ENCODE measurements at regions not wholly inside any gene's neighbourhood (a gene's known extent, or its start where the extent isn't known, plus 50 kb on each side); places are given as distances from the start of the nearest gene placed in this dataset.

DNA sequence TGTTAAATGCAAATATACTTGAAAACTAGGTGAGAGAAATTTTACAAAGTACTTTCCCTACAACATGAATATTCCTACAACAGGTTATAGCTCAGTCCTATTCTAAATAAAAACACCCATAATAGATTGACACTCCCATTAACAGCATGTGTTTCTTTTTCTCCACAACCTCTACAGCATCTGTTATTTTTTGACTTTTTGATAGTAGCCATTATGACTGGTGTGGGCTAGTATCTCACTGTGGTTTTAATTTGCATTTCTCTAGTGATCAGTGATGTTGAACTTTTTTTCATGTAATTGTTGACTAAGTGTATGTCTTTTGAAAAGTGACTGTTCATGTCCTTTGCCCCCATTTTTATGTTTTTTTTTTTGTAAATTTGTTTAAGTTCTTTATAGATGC lies 1506.1 kb upstream of the CDH9 start:
- no peak for DNase-seq

DNA sequence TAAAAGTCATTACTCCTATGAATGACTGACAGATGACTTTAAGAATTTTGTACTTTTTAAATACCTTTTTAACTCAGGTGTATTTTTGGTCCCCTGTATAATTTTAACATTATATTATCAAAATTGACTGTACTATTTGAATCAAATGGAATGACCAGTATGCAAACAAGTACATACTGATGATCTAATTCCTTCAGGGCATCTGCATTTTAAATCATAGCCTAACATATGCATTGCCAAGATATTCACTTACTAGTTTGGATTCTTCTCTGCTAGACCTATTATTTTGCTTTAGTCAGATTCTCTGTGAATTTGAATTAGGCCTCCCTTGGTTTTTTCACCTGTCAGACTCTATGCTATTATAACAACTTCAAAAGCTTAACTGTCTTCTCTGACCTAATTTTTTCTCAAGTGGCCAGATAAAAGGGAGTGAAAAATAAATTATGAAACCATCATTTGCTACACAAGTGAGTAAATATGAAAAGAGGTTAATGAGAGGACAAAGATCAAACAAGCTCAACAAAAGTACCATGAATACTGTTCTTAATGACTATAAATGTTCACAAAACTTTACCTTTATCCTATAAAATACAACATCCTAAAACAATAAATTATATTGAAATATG lies 1505.2 kb upstream of the CDH9 start:
- no peak for DNase-seq

DNA sequence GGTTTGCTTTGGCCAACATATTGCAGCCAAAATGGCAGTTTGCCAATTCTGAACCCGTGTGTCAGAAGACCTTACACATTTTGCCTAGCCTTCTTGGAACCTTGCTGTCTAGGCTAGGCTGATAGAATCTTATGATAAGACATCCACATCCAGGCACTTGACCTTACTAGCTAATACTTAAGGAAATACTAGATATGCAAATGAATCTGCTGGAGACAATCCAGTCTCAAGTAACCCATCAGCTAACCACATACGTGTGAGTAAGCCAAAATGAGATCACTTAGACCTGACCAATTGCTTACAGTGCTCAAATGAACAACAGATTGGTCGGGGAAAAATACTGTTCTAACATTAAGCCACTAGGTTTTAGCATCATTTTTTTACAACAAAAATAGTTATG lies 1504.6 kb upstream of the CDH9 start:
- DNase-seq, result peak in 1 of 2 experiments; percentile 36

DNA sequence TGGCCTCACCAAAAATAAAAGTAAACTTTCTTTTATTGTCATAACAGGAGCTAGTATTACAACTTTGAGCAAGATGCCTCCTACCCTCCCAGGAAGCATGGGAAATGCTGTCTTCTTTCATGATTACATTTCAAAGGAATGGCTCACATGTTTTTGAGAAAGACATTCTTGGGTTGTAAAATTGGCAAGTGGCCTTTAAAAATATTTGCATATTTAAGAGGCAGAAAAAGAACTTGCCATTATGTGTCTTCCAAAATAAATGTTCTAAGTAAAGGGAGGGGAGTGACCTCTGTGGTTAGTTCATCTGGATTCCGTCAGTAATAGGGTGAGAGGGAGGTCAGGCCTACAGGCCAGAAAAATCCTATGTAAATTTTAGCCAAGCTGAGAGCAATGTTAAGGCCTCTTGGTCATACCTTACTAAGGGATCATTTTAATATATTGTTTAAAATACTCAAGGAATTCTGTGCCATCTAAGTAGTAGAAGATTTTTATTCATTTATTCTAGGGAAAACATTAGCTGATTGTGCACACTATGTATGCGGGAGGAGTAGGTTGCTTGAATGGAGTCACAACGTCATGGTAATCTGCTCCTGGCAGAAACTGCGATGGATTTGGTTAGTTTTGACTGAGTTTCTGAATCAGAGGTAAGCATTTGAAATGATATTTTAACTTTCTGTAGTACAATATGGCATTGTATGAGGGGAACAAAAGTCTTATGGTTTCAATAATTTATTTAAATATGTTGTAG lies 1485.7 kb upstream of the CDH9 start:
- no peak for DNase-seq

DNA sequence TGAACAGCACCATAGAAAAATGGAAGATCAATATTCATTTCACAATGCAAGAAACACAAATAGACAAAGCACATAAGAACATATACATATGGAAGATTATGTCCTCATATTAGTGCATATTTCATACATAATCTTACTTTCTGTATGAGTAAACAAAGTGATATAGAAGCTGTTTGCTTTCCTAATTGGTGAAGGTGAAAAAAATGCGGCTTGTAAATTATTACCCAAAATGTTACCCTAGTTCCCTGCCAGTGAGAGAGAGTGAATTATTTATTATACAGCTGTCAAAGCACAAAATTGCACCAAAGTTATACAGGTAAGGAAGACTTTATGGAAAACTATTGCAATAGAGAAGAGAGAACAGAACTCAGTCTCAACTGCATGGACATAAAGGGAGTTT lies 1485.0 kb upstream of the CDH9 start:
- DNase-seq, result no peak

DNA sequence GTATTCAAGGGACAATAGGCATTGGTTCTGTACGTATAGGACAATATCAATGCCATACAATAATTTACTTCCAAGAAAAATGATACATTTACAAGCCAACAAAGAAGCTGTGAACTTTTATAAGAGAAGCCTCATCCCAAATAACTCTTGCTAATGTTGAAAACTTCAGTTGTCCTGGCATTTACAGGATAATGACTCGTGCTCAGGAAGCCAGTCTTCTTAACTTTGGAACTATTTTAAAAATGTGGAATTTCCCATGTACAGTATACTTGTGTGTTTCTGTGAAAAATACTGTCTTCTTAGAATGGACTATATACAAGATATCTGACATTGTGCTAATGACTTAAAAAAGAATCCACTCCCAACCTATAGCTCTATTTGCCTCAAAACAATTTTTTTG lies 1479.3 kb upstream of the CDH9 start:
- no peak for DNase-seq

DNA sequence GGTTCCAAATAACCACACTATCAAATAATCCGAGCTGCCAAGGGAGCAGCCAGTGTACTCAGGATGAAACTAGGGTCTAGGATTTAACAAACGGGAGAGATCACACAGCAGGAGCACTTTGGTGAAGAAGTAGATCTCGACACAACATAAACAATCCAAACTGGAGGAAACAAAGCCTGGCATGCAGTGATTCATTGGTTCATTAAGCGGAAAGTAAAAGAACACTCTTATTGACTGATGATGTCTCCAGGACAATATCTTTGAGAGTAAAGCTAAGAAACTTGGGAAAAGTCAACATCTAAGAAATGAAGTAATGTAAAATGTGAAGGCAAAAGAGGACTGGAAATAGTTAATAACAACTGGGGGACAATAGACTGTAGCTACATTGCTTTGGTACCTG lies 1478.3 kb upstream of the CDH9 start:
- DNase-seq, result no peak

DNA sequence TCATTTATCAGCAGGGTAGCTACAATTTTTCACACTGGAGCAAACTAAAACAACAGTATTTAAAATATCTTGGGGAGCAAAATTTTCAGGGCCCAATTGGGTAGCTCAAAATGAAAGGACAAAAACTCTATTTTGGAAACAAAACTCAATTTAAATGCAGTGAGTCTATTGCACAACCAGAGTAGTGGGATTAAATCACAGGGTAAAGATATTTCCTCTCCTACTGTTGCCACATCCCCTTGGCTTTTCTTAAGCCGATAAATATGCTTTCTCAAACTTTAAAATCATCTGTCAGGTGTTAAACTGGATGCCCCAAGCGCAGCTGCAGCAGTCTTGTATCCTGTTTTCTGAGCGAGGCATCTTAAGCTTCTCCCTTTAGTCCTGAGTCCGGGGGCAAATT lies 1474.3 kb upstream of the CDH9 start:
- no peak for DNase-seq

DNA sequence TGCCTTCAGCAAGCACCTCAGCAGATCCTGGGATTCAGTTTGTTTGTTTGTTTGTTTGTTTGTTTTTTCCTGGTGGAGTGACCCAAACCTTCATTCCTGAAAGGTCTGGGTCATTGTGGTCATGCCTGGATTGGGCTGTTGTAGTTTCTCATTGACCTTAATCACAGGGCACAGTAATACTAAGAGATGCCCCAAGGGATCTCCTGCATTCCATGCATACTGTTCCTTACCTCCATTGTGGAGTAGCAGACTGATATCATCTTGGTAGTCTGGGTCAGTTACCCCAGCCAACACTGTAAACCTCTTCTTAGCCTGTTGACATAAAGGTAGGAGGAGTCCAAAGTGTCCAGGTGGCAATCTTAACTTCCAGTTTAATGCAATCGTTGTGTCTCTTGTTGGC lies 1466.7 kb upstream of the CDH9 start:
- DNase-seq, result no peak

DNA sequence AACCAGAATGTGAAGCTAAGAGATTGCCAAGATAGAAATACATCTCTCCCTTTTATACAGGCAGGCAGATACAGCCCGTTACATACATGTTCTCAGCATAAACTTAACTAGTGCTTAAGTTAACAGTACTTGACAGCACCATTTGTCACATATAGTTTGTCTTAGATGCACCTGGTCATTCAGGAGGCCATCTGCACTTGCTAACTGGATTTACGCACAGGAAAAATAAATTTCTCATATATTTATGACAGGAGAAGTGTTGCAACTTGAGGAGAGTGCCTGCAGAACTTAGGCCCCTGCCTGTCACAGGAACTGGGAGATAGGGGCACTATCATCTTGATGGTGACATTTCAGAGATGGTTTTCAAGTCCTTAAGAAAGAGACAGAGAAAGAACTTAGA lies 1462.1 kb upstream of the CDH9 start:
- no peak for DNase-seq

DNA sequence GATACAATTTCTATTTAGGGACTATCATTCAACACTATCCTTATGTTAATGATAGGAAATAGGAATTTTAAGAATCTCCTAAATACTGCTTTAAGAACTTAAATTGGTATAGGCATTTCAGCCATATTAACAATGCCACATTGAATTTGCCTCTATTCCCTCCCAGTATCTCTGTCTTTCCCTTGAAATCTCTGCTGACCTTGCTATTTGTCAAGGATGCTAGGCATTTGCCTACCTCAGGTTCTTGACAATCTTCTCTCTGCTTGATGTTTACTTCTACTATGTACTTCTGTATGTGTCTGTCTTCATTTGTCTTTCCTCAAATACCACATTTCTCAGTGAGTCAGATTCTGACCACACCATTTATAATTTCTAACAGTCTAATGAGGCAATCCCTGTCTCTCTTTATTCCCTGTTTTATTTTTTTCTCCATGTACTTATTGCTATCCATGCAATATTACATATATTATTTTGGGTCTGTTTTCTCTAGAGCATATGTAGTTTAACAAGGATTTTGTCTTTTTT lies 1461.4 kb upstream of the CDH9 start:
- DNase-seq, result no peak

DNA sequence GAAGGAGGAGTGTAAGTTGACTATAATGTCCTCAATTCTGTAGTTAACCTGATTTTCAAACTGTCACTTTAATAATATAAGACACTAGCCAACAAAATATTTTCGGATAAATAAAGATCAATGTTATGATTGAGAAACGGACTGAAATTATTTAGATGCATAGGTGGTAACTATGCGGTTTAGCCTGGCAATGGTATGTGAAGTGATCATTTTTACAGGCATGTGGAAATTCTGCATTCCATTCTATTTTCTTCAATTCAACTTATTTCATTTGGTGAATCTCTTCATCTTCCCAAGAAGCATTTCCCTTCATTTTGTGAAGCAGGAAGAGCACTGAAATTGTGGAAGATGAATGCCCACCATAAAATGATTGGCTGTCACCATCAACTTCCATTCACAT lies 1457.5 kb upstream of the CDH9 start:
- DNase-seq, result no peak

DNA sequence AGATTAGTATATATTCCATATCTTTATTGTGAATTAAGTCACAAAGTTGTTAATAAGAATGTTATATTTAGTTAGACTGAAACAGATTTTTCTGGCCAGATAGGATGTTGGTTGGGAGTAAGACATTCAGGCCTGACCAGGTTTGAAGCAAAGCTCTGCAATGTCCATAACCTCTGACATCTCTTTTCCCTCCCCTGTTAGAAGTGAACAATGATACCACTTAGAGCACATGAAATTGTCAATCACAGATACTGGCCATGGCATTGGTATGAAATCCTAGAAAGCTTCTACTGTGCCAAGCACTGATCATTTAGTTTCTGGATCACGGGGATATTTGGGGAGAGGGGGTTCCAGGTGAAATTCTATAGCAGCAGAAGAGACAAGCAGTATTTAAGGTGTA lies 1455.1 kb upstream of the CDH9 start:
- no peak for DNase-seq

DNA sequence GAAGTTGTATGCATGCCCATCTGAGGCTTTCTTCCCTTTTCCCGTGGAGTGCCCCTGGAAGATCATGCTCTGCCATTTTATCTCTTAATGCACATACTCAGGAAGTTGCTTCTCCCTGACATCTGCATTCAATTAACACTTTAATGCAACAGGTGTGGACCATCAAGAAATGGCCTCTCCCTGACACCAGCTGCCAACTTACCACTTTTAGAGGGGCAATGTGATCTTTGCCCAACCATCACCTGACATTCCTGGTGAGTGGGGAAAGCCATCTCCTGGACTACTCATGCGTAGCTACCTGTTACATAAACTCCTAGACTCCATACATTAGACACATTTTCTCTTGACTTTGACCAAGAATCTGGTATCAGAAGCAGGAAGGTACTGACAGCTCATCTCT lies 1450.4 kb upstream of the CDH9 start:
- DNase-seq, result no peak

DNA sequence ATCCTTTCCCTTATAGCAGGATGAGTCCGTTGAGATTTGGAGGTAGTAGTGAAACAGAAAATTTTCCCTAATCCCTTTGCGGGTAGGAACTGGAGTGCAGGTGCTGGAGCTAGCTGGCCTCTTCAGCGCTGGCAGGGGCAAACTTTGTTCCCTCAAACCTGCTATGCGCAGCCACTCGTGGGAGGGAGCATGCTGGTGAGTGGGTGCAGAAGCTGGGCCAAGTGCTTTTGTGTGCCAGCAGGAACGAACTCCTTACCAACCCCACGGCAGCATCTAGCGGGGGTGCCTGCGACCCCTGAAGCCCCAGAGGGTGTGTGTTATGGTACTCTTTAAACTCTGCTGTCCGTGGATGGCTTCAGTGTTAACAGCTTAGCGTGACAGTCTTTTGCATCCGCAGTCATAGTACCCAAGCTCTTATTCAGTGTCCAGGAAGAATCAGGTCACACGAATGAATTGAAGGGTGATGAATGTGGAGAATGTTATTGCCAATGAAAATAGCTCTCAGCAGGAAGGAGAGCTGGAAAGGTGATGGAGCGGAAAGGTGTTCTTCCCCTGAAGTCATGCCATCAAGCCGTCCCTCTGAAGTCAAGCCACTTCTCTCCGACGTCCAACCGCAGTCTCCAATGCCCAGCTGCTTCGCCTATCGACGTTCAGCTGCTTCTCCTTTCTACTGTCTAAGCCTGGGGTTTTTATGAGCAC lies 1445.1 kb upstream of the CDH9 start:
- no peak for DNase-seq

DNA sequence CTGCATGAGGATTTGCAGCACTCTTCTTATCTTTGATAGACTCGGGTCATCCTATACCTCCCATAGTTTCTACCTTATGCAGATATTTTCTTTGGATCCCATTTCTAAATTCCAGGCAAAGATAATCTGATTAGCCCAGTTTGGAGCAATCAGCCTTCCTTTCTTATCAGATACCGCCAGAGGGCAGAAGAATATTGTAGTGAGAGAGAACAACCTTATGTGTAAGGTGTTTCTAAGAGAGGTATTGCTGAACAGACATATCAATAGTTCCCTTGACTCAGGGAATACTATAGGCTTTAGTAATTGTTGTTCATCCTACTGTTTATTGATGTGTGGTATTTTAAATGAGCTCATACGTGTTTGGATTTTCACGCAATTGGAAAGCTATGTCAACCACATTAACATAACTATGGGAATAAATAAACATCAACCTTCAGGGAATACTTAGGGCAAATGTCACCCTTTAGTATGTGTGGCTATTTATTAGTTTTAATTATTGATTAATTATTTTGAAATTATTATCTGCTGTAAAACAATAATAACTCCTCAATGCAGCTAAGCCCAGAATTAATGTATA lies 1435.2 kb upstream of the CDH9 start:
- peak in 1 of 2 experiments; percentile 21 for DNase-seq

DNA sequence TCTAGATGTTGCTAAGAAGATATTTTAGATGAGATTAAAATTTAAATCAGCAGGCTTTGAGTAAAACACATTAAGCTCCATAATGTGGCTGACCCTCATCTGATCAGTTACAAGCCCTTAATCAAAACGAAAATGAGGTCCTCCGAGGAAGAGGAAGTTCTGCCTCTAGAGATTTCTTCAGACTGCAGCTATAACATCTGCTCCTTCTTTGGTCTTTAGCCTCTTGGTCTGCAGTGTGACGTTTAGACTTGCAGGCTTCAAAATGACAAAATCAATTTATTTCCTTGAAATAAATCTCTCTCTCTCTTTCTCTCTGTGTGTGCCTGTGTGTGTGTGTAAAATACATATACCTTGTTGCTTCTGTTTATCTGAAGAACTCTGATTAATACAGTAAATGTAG lies 1429.8 kb upstream of the CDH9 start:
- no peak for DNase-seq

DNA sequence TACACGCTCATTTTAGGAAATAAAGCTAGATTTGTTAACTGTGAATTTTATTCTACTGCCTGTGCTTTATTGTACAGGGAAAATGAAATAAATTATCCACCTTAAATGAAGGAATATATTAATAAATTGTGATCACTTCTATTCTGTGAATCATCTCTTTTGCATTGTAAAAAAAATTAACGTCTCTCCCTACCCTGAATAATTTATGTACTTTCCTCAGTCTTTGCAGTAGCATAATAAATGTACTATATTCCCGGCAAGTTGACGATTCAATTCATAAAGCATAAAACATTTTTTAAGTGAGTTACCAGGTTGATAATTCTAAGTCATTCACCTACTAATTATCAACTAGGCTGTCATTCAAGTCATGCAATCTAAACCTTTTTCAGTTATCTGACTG lies 1425.3 kb upstream of the CDH9 start:
- no peak for DNase-seq

DNA sequence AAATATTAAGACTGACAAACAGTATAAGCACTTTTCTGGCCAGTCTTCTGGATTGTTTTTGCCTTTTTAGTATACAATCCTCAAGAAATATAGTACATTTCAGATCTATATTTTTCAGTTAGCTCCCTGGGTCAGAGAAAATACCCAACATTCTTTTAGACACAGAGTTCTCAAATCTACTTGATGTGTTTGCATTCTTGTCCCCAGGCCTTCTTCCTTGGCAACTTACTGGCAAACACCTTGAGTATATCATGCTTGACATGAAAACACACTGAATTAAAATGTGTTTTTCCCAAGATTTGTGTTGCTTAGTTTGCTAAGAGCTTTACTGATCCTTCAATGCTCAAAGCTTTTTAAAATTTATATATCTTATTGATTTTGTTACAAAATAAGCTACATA lies 1413.1 kb upstream of the CDH9 start:
- DNase-seq, result no peak

DNA sequence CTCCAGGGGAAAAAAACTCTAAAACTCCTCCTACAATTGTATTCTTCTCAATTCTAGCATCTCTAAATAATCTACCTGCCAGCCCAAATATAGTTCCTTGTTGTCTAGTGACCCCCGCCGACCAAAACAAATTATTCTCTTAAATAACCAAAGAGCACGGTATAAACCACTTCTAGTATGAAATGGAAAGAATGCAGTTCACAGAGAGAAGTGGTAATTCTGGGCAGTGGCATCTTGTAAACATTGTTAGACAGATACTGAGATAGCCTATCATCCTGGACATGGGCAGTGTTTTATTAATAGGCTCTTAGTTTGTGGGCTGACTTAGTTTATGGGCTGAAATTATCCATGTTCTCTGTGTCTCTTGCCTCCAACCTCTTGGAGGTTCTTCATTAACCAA lies 1412.6 kb upstream of the CDH9 start:
- DNase-seq, result no peak

DNA sequence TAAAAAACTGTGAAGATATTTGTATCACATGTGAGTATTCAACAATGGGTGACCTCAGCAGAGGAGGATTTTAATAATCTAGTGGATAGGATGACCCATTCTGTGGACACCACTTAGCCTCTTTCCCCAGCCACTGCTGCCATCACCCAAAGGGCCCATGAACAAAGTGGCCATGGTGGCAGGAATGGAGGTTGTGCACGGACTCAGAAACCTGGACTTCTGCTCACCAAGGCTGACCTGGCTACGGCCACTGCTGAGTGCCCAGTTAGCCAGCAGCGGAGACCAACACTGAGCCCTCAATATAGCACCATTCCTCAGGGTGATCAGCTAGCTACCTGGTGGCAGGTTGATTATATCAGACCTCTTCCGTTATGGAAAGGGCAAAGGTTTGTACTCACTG lies 1410.4 kb upstream of the CDH9 start:
- DNase-seq, result no peak

DNA sequence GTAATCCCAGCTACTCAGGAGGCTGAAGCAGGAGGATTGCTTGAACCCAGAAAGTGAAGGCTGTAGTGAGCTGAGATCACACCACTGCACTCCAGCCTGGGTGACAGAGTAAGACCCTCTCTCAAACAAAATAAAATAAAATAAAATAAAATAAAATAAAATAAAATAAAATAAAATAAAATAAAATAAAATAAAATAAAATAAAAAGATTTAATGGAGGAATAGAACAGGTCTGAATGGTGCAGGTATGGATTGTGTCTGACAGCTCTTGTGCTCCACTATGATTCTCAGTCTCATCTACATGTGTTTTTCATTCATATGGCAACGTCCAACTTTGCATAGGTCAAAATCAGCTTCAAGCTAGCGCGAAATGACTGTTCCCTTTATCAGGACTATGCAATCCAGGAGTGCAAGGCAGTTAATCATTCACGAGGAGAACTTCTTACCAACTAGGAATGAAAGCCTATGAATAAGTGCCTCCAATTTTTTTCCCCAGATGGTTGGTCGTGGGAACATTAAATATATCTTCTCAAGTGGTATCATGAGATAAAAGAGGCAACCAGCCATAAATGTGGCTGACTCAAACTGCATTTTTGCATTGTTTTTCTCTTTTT lies 1392.3 kb upstream of the CDH9 start:
- no peak for DNase-seq

DNA sequence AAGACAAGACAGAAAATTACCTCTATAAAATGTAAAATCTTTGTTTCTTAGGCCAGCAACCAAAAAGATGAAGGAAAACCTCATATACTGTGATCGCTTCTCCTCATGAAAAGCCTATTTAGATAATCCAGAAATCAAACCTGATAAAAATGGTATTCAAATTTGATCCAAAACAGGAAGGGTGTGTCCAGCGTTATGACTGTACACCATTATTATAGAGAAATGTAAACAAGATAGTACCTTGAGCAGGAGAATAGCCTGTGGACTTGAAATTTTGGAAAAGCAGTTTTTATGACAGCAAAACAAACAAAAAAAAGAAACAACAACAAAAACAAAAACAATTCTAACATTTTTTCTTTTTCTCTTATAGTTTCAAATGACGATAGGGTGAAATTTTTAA lies 1382.8 kb upstream of the CDH9 start:
- DNase-seq, result no peak
